ENCODE measurements at regions not wholly inside any gene's neighbourhood (a gene's known extent, or its start where the extent isn't known, plus 50 kb on each side); places are given as distances from the start of the nearest gene placed in this dataset.
A peak's percentile ranks its signal among the peaks of the same experiment; 100 is the strongest.

- H3K36me3 Mint-ChIP-seq (ENCODE audit: insufficient read depth, unreplicated experiment): no peaks in the 10 kb centered on the region
- no peak overlapping the region for H3K27ac Mint-ChIP-seq (ENCODE audit: low read depth, unreplicated experiment)
- H3K4me1 Mint-ChIP-seq (ENCODE audit: insufficient read depth, unreplicated experiment): no peaks in the 10 kb centered on the region
- no peak for TF ChIP-seq CTCF (IDR thresholded peaks at IDR 0.05; ENCODE audit: unreplicated experiment)
- ChIA-PET CTCF (interaction anchor here (0.5 to 4.1 kb wide), 23 partner anchors 10 to 882 kb away, joined by 3 to 47 read pairs (median 4); no protein-coding TSS in a partner anchor), POLR2A (interaction anchor here (0.7 to 1.6 kb wide), 2 partner anchors 166 to 171 kb away, joined by 3 to 6 read pairs; no protein-coding TSS in a partner anchor)
- intact Hi-C loops (cut with micrococcal nuclease): loop anchor here (1.0 to 5.0 kb wide), 2 partner anchors 59 to 166 kb away; no protein-coding TSS in a partner anchor
- H3K4me3 Mint-ChIP-seq (ENCODE audit: unreplicated experiment): no peak overlapping the region
- H3K27me3 Mint-ChIP-seq (ENCODE audit: insufficient read depth, unreplicated experiment): peaks cover 25% of the 10 kb centered on the region
- DNase-seq (ENCODE audit: unreplicated experiment): no peak
- BruUV-seq (replicated peaks): no TSS peak
- H3K9me3 Mint-ChIP-seq (ENCODE audit: unreplicated experiment): no peaks in the 10 kb centered on the region
Measured at GRCh38 chr13:26873386-26873698, 112.8 kb upstream of the GPR12 start.

- peak; percentile 79 for TF ChIP-seq CTCF (IDR thresholded peaks at IDR 0.05; ENCODE audit: unreplicated experiment)
- Mint-ChIP-seq H3K9me3 (ENCODE audit: unreplicated experiment) (no peaks in the 10 kb centered on the region), H3K27ac (ENCODE audit: low read depth, unreplicated experiment) (no peak overlapping the region), H3K27me3 (ENCODE audit: insufficient read depth, unreplicated experiment) (peaks cover 19% of the 10 kb centered on the region), H3K36me3 (ENCODE audit: insufficient read depth, unreplicated experiment) (no peaks in the 10 kb centered on the region), H3K4me1 (ENCODE audit: insufficient read depth, unreplicated experiment) (no peaks in the 10 kb centered on the region), H3K4me3 (ENCODE audit: unreplicated experiment) (no peak overlapping the region)
- intact Hi-C loops (cut with micrococcal nuclease): loop anchor here (1.0 to 5.0 kb wide), 2 partner anchors 60 to 165 kb away; no protein-coding TSS in a partner anchor
- POLR2A ChIA-PET: interaction anchor here (0.7 to 1.6 kb wide), 2 partner anchors 165 to 171 kb away, joined by 3 to 6 read pairs; no protein-coding TSS in a partner anchor
- BruUV-seq (replicated peaks): no TSS peak
- CTCF ChIA-PET: interaction anchor here (0.5 to 4.1 kb wide), 26 partner anchors 10 to 883 kb away, joined by 3 to 47 read pairs (median 4); no protein-coding TSS in a partner anchor
- peak; percentile 54 for DNase-seq (ENCODE audit: unreplicated experiment)
Measured at GRCh38 chr13:26872525-26873385, 112.2 kb upstream of the GPR12 start.

GRCh38 chr13:26867451-26868091 lies 107.0 kb upstream of the GPR12 start:
- no peak for TF ChIP-seq CTCF (IDR thresholded peaks at IDR 0.05; ENCODE audit: unreplicated experiment)
- CTCF ChIA-PET: interaction anchor here (0.9 to 1.0 kb wide), 2 partner anchors 63 to 154 kb away, joined by 3 read pairs; no protein-coding TSS in a partner anchor
- intact Hi-C loops (cut with micrococcal nuclease): no loop called here
- POLR2A ChIA-PET: no interaction called here
- peak; percentile 49 for DNase-seq (ENCODE audit: unreplicated experiment)
- Mint-ChIP-seq H3K4me3 (ENCODE audit: unreplicated experiment) (no peak overlapping the region), H3K4me1 (ENCODE audit: insufficient read depth, unreplicated experiment) (no peaks in the 10 kb centered on the region), H3K27me3 (ENCODE audit: insufficient read depth, unreplicated experiment) (peaks cover 13% of the 10 kb centered on the region), H3K36me3 (ENCODE audit: insufficient read depth, unreplicated experiment) (no peaks in the 10 kb centered on the region), H3K9me3 (ENCODE audit: unreplicated experiment) (no peaks in the 10 kb centered on the region), H3K27ac (ENCODE audit: low read depth, unreplicated experiment) (no peak overlapping the region)
- BruUV-seq (replicated peaks): no TSS peak

GRCh38 chr13:26864576-26864975 lies 104.0 kb upstream of the GPR12 start:
- Mint-ChIP-seq H3K27me3 (ENCODE audit: insufficient read depth, unreplicated experiment) (peaks cover 28% of the 10 kb centered on the region), H3K36me3 (ENCODE audit: insufficient read depth, unreplicated experiment) (no peaks in the 10 kb centered on the region), H3K9me3 (ENCODE audit: unreplicated experiment) (no peaks in the 10 kb centered on the region), H3K4me1 (ENCODE audit: insufficient read depth, unreplicated experiment) (no peaks in the 10 kb centered on the region), H3K27ac (ENCODE audit: low read depth, unreplicated experiment) (no peak overlapping the region), H3K4me3 (ENCODE audit: unreplicated experiment) (no peak overlapping the region)
- ChIA-PET POLR2A (no interaction called here), CTCF (interaction anchor here (1.6 kb wide), 1 partner anchor 65 kb away, joined by 3 read pairs; no protein-coding TSS in a partner anchor)
- intact Hi-C loops (cut with micrococcal nuclease): no loop called here
- TF ChIP-seq CTCF (IDR thresholded peaks at IDR 0.05; ENCODE audit: unreplicated experiment): no peak
- DNase-seq (ENCODE audit: unreplicated experiment): no peak
- no TSS peak for BruUV-seq (replicated peaks)

Data from MCF 10A (cell line).